C4-2B (cell line): ENCODE measurements at regions not wholly inside any gene's neighbourhood (a gene's known extent, or its start where the extent isn't known, plus 50 kb on each side); places are given as distances from the start of the nearest gene placed in this dataset.

ENCODE experiments used
- CTCF ChIP-seq: fragments of 450-650 bp; conservative IDR thresholded peaks from 2 replicates; pipeline ENCODE4 v1.5.1; 2017; ENCODE audit warnings: mild to moderate bottlenecking
- ZFX ChIP-seq: fragments of 450-650 bp; IDR thresholded peaks from 2 replicates; pipeline ENCODE4 v1.6.1; 2017

GRCh38 chr15:70190965-70191364 is 93.2 kb upstream of the TLE3 start:
- no peak for TF ChIP-seq CTCF
- TF ChIP-seq ZFX = no peak
